ENCODE measurements at regions not wholly inside any gene's neighbourhood (a gene's known extent, or its start where the extent isn't known, plus 50 kb on each side); places are given as distances from the start of the nearest gene placed in this dataset.

GRCh38 chr1:25006770-25007169, 76.7 kb upstream of the RUNX3 start:
- TF ChIP-seq CTCF (IDR thresholded peaks at IDR 0.05; ENCODE audit: insufficient read depth, low read depth, low read length, missing control alignments) = no peak
- DNase-seq (ENCODE audit: low read depth) = no peak
- H3K4me3 ChIP-seq (ENCODE audit: low read length) = no peak overlapping the region

- H3K4me3 ChIP-seq (ENCODE audit: low read length) = no peak overlapping the region
- no peak for DNase-seq (ENCODE audit: low read depth)
- TF ChIP-seq CTCF (IDR thresholded peaks at IDR 0.05; ENCODE audit: insufficient read depth, low read depth, low read length, missing control alignments) = no peak
Observed at GRCh38 chr1:25004355-25004754, 74.3 kb upstream of the RUNX3 start.

GRCh38 chr1:25003457-25004190, 73.5 kb upstream of the RUNX3 start:
- DNase-seq (ENCODE audit: low read depth) = no peak
- no peak overlapping the region for H3K4me3 ChIP-seq (ENCODE audit: low read length)
- TF ChIP-seq CTCF (IDR thresholded peaks at IDR 0.05; ENCODE audit: insufficient read depth, low read depth, low read length, missing control alignments) = no peak

- TF ChIP-seq CTCF (IDR thresholded peaks at IDR 0.05; ENCODE audit: insufficient read depth, low read depth, low read length, missing control alignments) = no peak
- no peak for DNase-seq (ENCODE audit: low read depth)
- H3K4me3 ChIP-seq (ENCODE audit: low read length) = no peak overlapping the region
Observed at GRCh38 chr1:25003000-25003399, 72.9 kb upstream of the RUNX3 start.

GRCh38 chr1:25001125-25001915, 71.2 kb upstream of the RUNX3 start:
- no peak for TF ChIP-seq CTCF (IDR thresholded peaks at IDR 0.05; ENCODE audit: insufficient read depth, low read depth, low read length, missing control alignments)
- no peak for DNase-seq (ENCODE audit: low read depth)
- H3K4me3 ChIP-seq (ENCODE audit: low read length) = no peak overlapping the region

GRCh38 chr1:24999906-25000305, 69.8 kb upstream of the RUNX3 start:
- no peak for TF ChIP-seq CTCF (IDR thresholded peaks at IDR 0.05; ENCODE audit: insufficient read depth, low read depth, low read length, missing control alignments)

More at GRCh38 chr1:24999906-25000305, 69.8 kb upstream of the RUNX3 start:
- no peak for DNase-seq (ENCODE audit: low read depth)
- no peak overlapping the region for H3K4me3 ChIP-seq (ENCODE audit: low read length)
